Neural progenitor cell (in vitro differentiated cells): ENCODE measurements at regions not wholly inside any gene's neighbourhood (a gene's known extent, or its start where the extent isn't known, plus 50 kb on each side); places are given as distances from the start of the nearest gene placed in this dataset.

Source experiments
- DNase-seq: peaks from one replicate; pipeline ENCODE4 v3.0.0-alpha.2; 2016; ENCODE audit warnings: low spot score
- H2AFZ ChIP-seq: fragments of 200-600 bp; sonication (generic); replicated peaks from 2 replicates; pipeline ENCODE4 v1.6.1; 2016; ENCODE audit warnings: antibody characterized with exemption
- H3F3A ChIP-seq: fragments of 200-600 bp; sonication (generic); 2 replicates; pipeline ENCODE4 v1.6.1; 2016; ENCODE audit warnings: antibody characterized with exemption, low read depth
- H3K27ac ChIP-seq: fragments of 200-600 bp; sonication (generic); 2 replicates; pipeline ENCODE4 v1.5.1; 2016; ENCODE audit warnings: mild to moderate bottlenecking
- H3K27me3 ChIP-seq: fragments of 200-600 bp; sonication (generic); 2 replicates; pipeline ENCODE4 v1.6.1; 2016; ENCODE audit warnings: mild to moderate bottlenecking, moderate library complexity
- H3K36me3 ChIP-seq: fragments of 200-600 bp; sonication (generic); 2 replicates; pipeline ENCODE4 v1.5.1; 2016
- H3K4me1 ChIP-seq: fragments of 200-600 bp; sonication (generic); 2 replicates; pipeline ENCODE4 v1.6.1; 2016; ENCODE audit warnings: mixed run types
- H3K4me2 ChIP-seq: fragments of 200-600 bp; sonication (generic); 2 replicates; pipeline ENCODE4 v1.6.1; 2016
- H3K4me3 ChIP-seq: fragments of 200-600 bp; sonication (generic); 2 replicates; pipeline ENCODE4 v1.5.1; 2016
- H3K79me2 ChIP-seq: fragments of 200-600 bp; sonication (generic); 2 replicates; pipeline ENCODE4 v1.6.1; 2016; ENCODE audit warnings: low read depth
- H3K9ac ChIP-seq: fragments of 200-600 bp; sonication (generic); 2 replicates; pipeline ENCODE4 v1.6.1; 2016
- H3K9me3 ChIP-seq: fragments of 200-600 bp; sonication (generic); 2 replicates; pipeline ENCODE4 v1.5.1; 2016; ENCODE audit warnings: low read depth
- H4K20me1 ChIP-seq: fragments of 200-600 bp; sonication (generic); 2 replicates; pipeline ENCODE4 v1.6.1; 2016; ENCODE audit warnings: low read depth
- H3K27ac Mint-ChIP-seq: 3 replicates; pipeline ENCODE4 v1.8.0; 2021; ENCODE audit warnings: mixed read lengths
- H3K27me3 Mint-ChIP-seq: 2 replicates; pipeline ENCODE4 v1.8.0; 2022; ENCODE audit warnings: low read depth, mild to moderate bottlenecking, inconsistent platforms, moderate library complexity, mixed read lengths; ENCODE audit not compliant: insufficient read depth
- H3K36me3 Mint-ChIP-seq: 3 replicates; pipeline ENCODE4 v1.8.0; 2021; ENCODE audit warnings: mixed read lengths
- H3K4me1 Mint-ChIP-seq: 3 replicates; pipeline ENCODE4 v1.8.0; 2021; ENCODE audit warnings: mixed read lengths
- H3K4me3 Mint-ChIP-seq: 3 replicates; pipeline ENCODE4 v1.8.0; 2021; ENCODE audit warnings: mild to moderate bottlenecking, moderate library complexity, mixed read lengths
- H3K9me3 Mint-ChIP-seq: 3 replicates; pipeline ENCODE4 v1.8.0; 2020; ENCODE audit warnings: mixed read lengths
- CTCF ChIP-seq: fragments of 200-600 bp; sonication (generic); IDR thresholded peaks from 2 replicates; pipeline ENCODE4 v1.5.1; 2017; ENCODE audit warnings: antibody characterized with exemption, mild to moderate bottlenecking
- EZH2 ChIP-seq: fragments of 200-600 bp; sonication (generic); IDR thresholded peaks from 2 replicates; pipeline ENCODE4 v1.6.1; 2017; ENCODE audit warnings: antibody characterized with exemption, mild to moderate bottlenecking, moderate library complexity
- EZH2phosphoT487 ChIP-seq: fragments of 200-600 bp; sonication (generic); IDR thresholded peaks from 2 replicates; pipeline ENCODE4 v1.6.1; 2017; ENCODE audit warnings: antibody characterized with exemption

- H3F3A ChIP-seq, result no peaks in the 10 kb centered on the region
- TF ChIP-seq EZH2 (no peak), CTCF (no peak), EZH2phosphoT487 (no peak)
- no peak overlapping the region for H3K4me2 ChIP-seq
- Mint-ChIP-seq H3K27me3 (no peaks in the 10 kb centered on the region), H3K36me3 (no peaks in the 10 kb centered on the region), H3K4me1 (peaks cover 29% of the 10 kb centered on the region), H3K4me3 (no peak overlapping the region), H3K27ac (no peak overlapping the region), H3K9me3 (peaks cover 4% of the 10 kb centered on the region)
- H3K36me3 ChIP-seq, result no peaks in the 10 kb centered on the region
- no peak overlapping the region for H3K27ac ChIP-seq
- H2AFZ ChIP-seq, result no peak overlapping the region
- no peaks in the 10 kb centered on the region for H3K27me3 ChIP-seq
- no peaks in the 10 kb centered on the region for H3K4me1 ChIP-seq
- no peaks in the 10 kb centered on the region for H3K9me3 ChIP-seq
- H3K79me2 ChIP-seq, result no peaks in the 10 kb centered on the region
- no peaks in the 10 kb centered on the region for H4K20me1 ChIP-seq
- no peak overlapping the region for H3K9ac ChIP-seq
- no peak for DNase-seq
- no peak overlapping the region for H3K4me3 ChIP-seq
These were observed 105.4 kb upstream of the ABCB5 start for GRCh38 chr7:20509892-20510572.

GRCh38 chr7:20510573-20510900 is 104.9 kb upstream of the ABCB5 start:
- Mint-ChIP-seq H3K27me3 (no peaks in the 10 kb centered on the region), H3K4me3 (no peak overlapping the region), H3K27ac (no peak overlapping the region), H3K36me3 (no peaks in the 10 kb centered on the region), H3K9me3 (peaks cover 4% of the 10 kb centered on the region), H3K4me1 (peaks cover 29% of the 10 kb centered on the region)
- H3K79me2 ChIP-seq, result no peaks in the 10 kb centered on the region
- no peak for DNase-seq
- no peaks in the 10 kb centered on the region for H3K9me3 ChIP-seq
- no peak overlapping the region for H3K27ac ChIP-seq
- TF ChIP-seq EZH2 (no peak), CTCF (no peak), EZH2phosphoT487 (no peak)
- H2AFZ ChIP-seq, result no peak overlapping the region
- H3K36me3 ChIP-seq, result no peaks in the 10 kb centered on the region
- H3K4me1 ChIP-seq, result no peaks in the 10 kb centered on the region
- no peak overlapping the region for H3K4me3 ChIP-seq
- H3K4me2 ChIP-seq, result no peak overlapping the region
- no peaks in the 10 kb centered on the region for H3F3A ChIP-seq
- no peaks in the 10 kb centered on the region for H3K27me3 ChIP-seq
- no peak overlapping the region for H3K9ac ChIP-seq
- no peaks in the 10 kb centered on the region for H4K20me1 ChIP-seq

- no peaks in the 10 kb centered on the region for H3F3A ChIP-seq
- no peaks in the 10 kb centered on the region for H4K20me1 ChIP-seq
- H2AFZ ChIP-seq, result no peak overlapping the region
- H3K9ac ChIP-seq, result no peak overlapping the region
- no peaks in the 10 kb centered on the region for H3K79me2 ChIP-seq
- peaks cover 21% of the 10 kb centered on the region for H3K4me1 Mint-ChIP-seq
- DNase-seq, result no peak
- H3K36me3 Mint-ChIP-seq, result no peaks in the 10 kb centered on the region
- H3K4me2 ChIP-seq, result no peak overlapping the region
- H3K9me3 ChIP-seq, result no peaks in the 10 kb centered on the region
- H3K27me3 Mint-ChIP-seq, result no peaks in the 10 kb centered on the region
- H3K4me1 ChIP-seq, result no peaks in the 10 kb centered on the region
- no peak for TF ChIP-seq CTCF
- no peak overlapping the region for H3K27ac Mint-ChIP-seq
- H3K4me3 Mint-ChIP-seq, result no peak overlapping the region
- H3K36me3 ChIP-seq, result no peaks in the 10 kb centered on the region
- no peak overlapping the region for H3K27ac ChIP-seq
- no peaks in the 10 kb centered on the region for H3K27me3 ChIP-seq
- H3K9me3 Mint-ChIP-seq, result no peaks in the 10 kb centered on the region
- H3K4me3 ChIP-seq, result no peak overlapping the region
These were observed 102.1 kb upstream of the ABCB5 start for GRCh38 chr7:20513341-20513740.
